Myocyte (in vitro differentiated cells): ENCODE measurements at regions not wholly inside any gene's neighbourhood (a gene's known extent, or its start where the extent isn't known, plus 50 kb on each side); places are given as distances from the start of the nearest gene placed in this dataset.

Source experiments
- DNase-seq: peaks from one replicate; pipeline ENCODE4 v3.0.0-alpha.2; 2012; ENCODE audit warnings: low read depth

DNA sequence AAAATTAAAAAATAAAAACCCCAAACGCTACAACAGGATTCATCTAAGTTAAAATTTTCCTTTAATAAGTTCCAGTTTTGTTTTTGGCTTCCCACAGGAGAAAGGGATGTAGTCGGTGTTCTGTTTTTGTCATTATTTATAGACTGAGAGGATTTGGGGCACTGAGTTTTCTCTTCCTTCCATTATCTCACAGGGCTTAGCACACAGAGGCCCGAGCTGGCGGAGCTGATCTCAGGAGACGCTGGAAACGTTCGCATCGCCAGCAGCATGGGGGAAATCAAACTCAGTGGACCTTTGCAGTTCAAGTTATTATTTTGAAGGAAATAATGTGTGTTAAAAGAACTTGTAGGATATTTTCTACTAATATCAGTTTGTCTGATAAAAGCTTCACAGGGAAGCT is 669.7 kb upstream of the SALL3 start:
- no peak for DNase-seq

DNA sequence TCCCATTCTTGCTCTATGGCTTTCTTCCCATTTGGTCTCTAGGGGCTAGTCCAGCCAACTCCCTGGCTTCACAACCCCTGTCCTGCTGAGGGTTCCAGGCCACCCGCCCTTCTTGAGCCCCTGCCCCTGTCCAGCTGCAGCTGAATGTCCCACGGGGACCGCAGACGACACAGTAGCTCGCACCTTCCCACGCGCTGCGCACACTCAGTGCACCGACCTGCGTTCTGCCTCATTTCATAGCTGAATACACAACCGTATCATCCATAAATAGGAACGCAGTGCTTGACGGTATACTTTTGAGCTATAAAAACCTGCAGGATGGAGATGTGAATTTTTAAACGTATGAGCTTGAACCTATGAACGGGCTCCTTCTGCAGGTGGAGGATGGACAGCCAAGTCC is 660.4 kb upstream of the SALL3 start:
- no peak for DNase-seq

DNA sequence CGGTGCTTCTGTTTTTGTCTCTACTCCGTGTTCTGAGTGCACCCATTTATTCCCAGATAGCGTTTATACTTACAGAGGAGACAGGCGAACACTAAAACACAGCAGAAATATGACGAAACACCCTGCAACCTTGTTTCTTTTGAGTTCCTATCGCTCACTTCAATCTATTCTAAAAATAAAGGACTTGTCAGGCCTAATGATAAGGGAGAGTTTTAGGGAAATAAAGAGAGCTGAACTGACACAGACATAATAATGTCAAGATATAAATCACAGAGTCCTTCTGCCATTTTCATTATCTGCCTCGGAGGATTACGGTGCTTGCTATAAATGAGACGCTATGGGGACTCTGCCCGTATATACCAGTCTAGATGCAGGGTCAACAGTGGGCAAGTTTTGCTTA is 659.7 kb upstream of the SALL3 start:
- no peak for DNase-seq

DNA sequence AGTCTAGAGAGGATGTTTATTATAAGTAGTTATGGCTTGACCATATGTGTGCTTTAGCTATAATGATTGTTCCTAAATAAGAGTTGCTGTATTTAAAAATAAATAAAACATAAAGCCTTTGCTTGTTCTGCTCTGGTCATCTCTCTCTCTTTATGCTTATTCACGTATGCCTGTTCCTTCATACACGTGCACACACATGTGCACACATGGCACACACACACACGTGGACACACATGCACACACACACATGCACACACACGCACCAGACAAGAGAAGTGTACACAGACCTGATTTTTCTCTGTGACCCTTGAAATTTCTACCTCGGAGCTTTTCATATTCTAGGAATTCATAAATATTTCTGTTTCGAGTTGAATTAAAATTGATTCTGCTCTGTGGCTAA is 658.2 kb upstream of the SALL3 start:
- no peak for DNase-seq

DNA sequence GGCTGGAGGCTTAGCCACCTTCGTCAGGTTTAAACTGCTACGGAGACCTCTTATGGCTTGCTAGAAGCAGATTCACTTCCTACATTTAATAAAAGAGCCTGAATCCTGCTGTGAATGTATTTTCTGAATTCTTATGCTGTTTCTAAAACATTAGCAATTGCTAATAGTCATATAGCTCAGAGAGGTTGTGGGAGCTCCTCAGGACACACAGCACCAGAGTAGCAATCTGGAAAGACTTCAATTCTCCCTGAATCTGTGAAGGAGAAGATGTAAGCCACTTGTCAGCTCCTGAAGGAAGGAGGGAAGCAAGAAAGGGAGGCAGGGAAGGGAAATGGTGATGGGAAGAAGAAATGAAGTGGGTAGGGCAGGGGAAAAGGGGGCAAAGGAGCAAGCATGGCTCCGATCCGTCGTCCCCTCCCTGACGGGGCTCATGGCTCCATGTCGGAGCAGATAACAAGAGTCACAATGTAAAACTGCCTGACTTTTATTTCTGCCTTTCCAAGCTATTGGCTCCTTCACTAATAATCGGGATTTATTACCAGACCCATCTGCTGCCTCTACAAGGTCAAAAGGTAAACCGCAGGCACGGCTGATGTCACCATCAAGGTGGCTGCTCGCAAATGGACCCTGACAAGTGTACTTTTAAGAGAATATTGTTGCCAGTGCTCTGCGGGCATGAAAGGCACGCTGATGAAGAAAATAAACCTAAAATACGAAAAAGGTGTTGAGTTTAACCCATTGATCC is 656.0 kb upstream of the SALL3 start:
- no peak for DNase-seq

DNA sequence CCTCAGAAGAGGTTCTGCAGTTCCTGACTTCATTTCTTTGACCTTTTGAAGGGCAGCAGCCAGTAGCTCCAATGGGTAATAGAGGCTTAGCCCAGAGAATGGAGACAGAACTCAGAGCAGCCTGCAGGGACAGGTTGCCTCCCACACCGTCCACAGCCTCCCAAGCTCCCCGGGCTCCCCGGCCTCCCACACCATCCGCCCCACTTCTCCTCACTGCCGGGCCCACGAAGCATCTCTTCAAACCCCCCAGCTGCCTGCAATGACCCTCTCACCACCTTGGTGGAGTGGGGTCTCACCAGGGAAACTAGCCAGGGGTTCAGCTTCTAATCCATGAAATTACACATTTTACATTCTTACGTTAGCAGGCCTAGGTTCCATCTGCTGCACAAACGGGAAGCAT is 652.0 kb upstream of the SALL3 start:
- no peak for DNase-seq

DNA sequence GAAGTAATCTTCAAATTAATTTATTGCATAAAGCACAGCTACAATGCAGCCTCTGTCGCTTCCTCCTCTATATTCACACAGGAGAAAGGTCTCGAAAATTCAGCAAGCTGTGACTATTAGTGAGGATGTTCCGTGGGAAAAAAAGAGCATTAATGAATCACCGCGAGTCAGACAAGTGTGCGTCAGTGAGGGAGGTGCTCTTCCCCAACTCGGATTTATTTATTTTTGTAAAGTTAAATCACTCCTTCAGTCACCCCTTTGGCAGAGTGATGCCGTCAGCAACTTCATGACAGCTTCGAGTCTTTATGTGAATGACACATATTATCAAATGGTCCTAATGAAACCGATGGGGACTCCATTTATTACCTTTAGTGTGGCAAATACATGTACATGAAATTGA is 648.9 kb upstream of the SALL3 start:
- no peak for DNase-seq

DNA sequence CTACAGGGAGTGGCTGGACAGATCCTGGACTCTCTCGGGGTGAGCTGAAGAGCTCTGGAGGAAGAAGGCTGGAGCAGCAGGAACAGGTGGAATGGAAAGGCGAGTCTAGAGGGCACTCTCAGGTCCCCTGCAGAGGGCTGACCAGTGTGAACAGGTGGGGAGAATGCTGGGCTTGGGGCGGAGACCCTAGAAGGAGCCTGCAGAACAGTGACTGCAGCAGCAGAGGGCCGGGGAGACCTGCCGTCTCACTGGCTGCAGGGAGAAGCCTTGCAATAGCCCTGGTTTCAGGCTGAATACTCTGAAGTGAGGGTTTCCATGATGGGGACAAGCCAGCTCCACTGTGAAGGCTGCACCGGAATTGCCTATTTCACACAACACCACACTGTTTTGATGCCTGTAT is 626.7 kb upstream of the SALL3 start:
- DNase-seq: no peak

DNA sequence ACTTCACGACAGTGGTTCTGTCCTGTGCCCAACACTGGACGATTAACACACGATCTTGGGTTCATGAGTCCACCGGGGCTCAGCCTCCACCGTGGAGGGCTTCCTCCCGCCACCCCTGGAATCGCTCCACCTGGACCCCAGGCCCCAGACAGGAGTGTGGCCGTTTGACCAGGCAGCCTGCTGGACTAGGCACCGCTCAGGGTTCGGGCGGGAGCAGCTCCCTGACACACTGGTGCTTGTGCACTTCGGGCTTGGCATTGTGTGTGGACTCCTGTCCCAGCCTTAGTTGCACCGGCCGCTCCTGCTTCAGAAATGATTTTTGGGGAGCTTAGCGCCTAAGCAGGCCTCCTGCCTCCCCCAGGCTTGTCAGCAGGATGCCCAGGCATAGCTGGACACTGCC is 617.4 kb upstream of the SALL3 start:
- no peak for DNase-seq

DNA sequence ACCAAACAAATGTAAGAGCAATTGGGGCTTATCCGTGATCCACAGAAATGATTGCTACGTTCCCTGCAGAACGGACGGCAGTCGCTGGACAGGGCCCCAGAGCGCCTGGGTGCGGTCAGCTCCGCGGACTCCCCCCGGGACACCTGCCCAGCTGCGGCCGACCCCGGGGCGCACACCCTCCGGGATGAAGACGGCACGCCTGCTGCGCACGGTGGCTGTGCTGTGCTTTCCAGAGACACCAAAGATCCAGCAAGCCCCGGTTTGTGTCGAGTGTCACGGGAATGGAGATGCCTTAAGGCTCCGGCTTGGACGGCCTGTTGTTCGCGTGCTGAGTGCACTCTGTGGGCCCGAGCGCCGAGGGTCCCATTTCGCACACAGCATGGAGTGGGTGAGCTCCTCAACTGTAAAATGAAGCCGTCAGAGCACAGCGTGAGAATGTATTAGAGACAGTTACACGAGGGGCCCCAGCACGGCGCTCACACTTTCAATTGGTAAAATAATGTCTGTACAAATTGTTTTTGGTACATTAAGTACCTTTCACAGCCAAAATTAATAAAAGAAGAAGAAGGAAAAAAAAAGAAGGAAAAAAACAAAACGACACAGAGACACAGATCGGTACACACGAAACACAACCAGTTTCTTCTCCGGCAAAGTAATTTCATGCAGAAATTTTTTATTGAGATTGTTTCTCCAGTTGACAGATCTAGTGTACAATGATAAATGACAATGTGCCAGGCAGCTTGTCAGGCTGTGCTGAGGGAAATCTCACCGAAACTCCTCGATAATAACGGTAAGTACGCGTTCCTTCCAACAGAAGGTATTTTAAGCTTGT is 615.8 kb upstream of the SALL3 start:
- DNase-seq: no peak

DNA sequence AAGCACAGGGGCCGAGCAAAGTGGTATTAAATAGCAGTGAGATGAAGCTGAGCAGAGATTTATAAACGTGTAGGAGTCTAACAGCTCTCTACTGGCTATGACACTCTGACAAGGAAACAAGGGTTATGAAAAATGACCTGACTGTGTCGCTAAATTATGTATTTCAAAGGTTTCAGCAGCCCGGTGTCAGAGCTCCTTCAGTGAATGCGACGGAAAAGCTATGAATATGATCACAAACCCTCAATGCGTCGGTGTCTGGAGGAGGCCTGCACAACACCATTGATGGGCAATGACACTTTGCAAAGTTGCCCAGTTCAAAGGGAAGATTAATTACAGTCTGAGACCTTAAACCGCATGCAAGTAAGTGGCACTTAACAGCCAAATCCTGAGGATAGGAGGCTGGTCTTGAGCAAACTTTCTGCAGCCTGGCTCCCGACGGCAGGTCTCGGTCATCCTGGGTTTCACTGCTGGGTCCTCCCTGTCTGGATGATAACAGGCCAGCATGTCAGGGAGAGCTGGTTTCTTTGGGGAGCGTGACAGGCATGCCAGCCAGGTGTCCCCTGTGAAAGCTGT is 615.1 kb upstream of the SALL3 start:
- DNase-seq: no peak

DNA sequence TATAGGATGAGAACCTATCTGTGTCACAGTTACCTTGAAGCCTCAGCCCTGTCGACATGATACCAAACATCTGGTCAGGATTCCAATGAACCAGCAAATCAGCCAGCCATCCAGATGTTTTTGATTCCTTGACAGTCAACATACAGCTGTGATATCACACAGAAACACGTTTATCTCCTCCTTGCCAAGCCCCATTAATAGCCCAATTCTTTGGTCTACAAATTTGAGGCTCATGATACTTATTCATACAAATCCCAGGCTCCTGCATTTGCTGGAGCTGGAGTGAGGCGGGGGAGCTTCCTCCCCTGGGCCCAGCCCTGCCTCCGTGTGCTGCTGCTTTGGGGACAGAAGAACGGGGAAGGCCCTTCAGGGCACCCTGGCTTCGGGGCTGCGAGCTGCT is 611.6 kb upstream of the SALL3 start:
- no peak for DNase-seq

DNA sequence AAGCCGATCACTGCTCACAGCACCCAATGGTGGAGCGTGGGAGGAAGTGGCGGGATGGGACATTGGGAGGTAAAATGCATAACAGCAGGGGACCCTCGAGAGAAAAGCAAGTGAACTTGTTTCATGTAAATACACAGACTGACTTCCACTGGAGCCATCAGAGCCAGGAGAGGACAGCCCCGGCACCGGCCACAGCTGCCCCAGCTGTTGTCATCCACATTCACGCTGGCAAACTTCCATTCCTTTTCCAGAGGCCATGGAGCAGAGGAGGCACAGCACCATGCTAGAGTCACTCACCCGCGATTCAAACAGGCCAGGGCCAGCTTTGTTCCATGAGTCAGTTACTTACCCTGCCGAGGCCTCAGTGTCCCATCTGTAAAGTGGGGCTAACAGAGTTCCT is 610.9 kb upstream of the SALL3 start:
- no peak for DNase-seq

DNA sequence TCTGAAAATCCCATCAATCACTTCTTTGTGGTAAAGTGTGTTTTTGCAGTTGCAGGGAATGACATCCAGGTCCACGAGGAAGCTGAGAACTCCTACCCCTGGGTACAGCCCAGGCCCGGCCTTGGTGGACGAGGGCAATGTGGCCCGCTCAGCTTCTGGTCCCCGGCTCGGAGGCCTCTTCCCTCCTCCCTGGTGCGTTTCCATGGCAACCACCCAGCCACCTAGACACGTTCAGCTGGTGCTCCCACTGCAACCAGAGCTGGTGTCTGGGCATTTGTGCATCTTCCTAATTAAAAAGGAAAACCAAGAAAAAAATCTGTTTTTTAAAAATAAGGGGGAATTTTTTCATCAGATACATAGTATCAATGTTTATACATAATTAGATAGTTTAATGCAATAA is 603.6 kb upstream of the SALL3 start:
- no peak for DNase-seq

DNA sequence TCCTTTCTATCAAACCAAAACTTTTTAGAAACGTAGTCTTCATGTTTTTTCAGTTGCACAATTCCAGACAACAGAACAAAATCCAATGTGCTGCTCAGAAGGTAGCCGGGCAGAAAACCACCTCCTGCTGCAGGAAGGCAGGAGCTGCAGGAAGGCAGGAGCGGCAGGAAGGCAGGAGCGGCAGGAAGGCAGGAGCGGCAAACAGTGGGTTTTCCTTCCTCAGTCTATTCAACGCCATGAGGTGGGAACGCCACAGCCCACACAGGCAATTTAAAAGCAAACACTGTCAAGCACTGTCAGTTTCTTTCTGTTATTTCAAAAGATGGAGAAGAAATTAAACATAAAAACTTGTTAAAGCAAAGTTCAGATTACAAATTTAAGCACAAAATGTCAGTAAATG is 601.2 kb upstream of the SALL3 start:
- DNase-seq: no peak

DNA sequence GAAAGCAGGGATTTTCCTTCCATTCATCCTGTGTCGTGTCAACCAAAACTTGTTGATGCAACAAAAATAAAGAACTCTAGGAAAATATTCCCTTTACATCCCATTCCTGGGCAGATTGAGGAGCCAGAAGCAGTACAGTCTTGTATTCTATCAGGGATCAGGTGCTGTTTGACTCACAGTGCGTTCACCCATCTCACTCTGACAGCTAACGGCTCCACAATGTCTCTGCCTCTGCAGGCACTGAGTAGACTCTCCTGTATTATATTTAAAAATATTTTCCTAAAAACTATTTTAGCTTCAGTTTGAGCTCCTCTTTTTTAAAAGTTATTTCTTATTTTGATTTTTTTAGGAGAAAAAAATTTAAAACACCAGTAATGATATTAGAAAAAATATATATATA is 600.6 kb upstream of the SALL3 start:
- no peak for DNase-seq

DNA sequence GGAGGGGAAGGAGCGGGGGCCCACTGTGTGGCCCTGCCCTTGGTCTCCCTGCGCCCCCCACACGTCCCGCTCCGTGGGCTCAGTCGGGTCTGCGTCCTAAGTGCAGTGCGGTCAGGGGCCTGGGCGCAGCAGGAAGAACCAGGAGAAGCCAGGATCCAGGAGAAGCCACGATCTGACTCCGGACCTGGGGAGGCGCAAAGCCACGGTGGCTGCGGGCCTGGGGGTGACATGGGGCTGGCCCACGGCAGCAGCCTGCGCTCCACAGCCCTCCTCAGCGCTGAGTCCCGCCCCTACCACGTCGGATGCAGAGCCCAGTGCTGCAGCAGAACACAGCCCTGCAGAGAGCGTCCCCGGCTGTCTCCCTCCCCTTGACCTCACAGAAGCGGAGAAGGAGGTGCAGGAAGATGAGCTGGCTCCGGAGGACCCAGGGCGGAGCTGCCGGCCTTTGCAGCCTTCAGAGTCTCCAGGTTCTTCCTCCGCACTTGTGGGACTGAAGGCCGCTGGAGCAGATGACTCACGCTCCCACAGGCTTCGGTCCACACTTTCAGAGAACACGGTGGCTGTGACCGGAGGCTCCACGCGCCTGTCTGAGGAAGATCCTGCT is 589.2 kb upstream of the SALL3 start:
- DNase-seq: no peak

DNA sequence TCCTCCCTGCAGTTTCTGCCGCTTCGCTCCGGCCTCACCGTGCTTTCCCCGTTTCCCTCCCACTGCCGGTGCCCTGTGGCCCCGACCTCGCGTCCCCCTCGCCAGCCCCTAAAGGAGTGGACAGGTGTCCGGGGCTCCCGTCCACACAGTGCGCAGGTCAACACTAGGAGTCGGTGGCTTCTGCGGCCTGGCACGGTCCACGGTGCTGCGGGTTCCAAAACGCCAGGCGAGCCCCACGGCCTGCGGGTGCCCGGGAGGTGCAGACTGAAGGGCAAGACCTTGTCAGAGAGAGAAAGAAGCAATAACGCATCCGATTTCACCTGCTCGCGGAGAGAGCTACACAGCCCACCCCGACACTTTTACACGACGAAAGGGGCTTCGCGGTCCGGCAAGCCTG is 588.7 kb upstream of the SALL3 start:
- DNase-seq: no peak

DNA sequence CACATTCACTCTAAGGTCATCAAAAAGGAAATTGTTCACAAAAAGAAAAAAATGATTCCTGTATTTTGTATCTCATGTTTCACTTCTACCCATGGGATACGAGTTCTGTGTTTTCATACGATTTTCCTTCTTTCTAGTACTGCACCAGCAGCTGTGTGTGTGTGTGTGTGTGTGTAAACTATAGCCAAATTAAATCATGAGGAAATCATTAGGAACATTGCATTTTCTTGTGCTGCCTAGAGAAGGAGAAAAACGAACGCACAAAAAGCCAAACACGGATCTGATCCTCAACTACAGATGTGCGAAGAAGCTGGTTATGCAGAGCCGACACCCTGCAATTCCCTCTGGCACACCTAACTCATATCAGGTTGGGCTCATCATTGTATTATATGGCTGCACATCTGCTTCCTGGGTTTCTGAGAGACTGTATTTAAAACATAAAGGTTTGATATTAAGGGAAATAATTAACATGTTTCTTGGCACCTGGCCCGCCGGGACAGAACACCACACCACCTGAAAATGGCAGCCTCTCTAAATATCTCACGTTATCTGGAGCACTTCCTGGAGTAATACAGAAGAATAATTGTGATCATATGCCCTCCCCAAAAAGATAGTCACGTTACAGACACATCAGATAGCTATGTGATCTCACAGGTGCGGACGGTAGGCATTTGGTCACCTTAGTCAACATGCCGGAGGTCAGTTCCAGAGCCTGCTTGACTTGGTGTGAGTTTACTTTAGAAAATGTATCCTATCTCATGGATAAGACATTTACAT is 586.3 kb upstream of the SALL3 start:
- DNase-seq: no peak

DNA sequence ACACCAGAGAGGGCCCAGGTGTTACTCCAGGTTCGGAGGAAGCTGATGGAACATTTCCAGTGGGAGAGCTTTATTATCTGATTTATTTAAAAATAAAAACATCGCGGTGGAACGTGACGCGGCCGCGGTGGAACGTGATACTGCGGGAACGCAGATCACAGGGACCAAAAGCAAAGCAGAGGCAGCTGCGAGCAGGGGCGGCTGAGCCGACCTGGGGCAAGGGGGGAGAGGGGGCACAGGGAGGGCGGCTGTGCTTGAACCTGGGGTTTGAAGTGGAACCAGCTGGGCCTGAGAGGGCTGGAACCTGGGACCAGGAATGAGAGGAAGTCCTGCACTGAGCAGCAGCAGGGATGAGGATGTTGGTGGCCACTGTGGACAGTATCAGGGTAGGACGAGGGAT is 583.5 kb upstream of the SALL3 start:
- no peak for DNase-seq

DNA sequence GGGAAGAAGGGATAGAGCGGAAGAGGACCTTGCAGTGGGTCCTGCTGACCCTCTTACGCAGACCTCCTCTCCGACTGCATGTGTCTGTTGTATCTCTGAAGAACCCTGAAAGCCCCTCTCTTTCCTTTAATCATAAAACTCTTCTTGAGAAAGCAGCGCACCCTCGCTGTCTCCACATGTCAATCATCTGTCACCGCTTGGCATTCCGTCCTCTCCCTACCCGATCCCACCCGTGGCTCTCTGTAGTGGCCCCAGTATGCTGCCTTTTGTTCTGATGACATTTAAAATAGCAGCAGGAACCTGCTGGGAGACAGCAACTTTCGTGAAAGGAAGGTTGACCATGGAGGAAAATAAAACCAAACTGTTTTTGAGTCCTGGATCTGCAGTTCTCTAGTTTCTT is 582.9 kb upstream of the SALL3 start:
- DNase-seq: no peak
